WTC11 (cell line): ENCODE measurements at regions not wholly inside any gene's neighbourhood (a gene's known extent, or its start where the extent isn't known, plus 50 kb on each side); places are given as distances from the start of the nearest gene placed in this dataset.

Experiments used
- ATF6 ChIP-seq: sonication (generic); formaldehyde crosslinking; IDR thresholded peaks from 2 replicates; pipeline ENCODE4 v1.8.1; 2023; ENCODE audit warnings: mild to moderate bottlenecking, missing genetic modification reagents
- RELA ChIP-seq: sonication (generic); formaldehyde crosslinking; IDR thresholded peaks from 2 replicates; pipeline ENCODE4 v1.8.1; 2022; ENCODE audit warnings: missing genetic modification reagents, mild to moderate bottlenecking, borderline replicate concordance
- USF1 ChIP-seq: sonication (generic); formaldehyde crosslinking; IDR thresholded peaks from 2 replicates; pipeline ENCODE4 v1.8.0; 2022; ENCODE audit warnings: mild to moderate bottlenecking, missing genetic modification reagents
- ZNF263 ChIP-seq: sonication (generic); formaldehyde crosslinking; IDR thresholded peaks from 2 replicates; pipeline ENCODE4 v1.8.1; 2022; ENCODE audit warnings: low read depth, mild to moderate bottlenecking, moderate library complexity, missing genetic modification reagents
- TF ChIP-seq, protein P1 (sequence below): fragments of 200-600 bp; IDR thresholded peaks from 2 replicates; pipeline ENCODE4 v1.8.0; 2022; ENCODE audit warnings: antibody characterized with exemption

GRCh38 chr1:30380625-30380984, 342.8 kb downstream of the MATN1 start:
- TF ChIP-seq ZNF263 (CRISPR knock-in tag) (no peak), ATF6 (no peak), RELA (no peak), USF1 (CRISPR knock-in tag) (no peak)
- TF ChIP-seq, protein P1, sequence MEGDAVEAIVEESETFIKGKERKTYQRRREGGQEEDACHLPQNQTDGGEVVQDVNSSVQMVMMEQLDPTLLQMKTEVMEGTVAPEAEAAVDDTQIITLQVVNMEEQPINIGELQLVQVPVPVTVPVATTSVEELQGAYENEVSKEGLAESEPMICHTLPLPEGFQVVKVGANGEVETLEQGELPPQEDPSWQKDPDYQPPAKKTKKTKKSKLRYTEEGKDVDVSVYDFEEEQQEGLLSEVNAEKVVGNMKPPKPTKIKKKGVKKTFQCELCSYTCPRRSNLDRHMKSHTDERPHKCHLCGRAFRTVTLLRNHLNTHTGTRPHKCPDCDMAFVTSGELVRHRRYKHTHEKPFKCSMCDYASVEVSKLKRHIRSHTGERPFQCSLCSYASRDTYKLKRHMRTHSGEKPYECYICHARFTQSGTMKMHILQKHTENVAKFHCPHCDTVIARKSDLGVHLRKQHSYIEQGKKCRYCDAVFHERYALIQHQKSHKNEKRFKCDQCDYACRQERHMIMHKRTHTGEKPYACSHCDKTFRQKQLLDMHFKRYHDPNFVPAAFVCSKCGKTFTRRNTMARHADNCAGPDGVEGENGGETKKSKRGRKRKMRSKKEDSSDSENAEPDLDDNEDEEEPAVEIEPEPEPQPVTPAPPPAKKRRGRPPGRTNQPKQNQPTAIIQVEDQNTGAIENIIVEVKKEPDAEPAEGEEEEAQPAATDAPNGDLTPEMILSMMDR, result no peak
